Keratinocyte (primary cell): ENCODE measurements at regions not wholly inside any gene's neighbourhood (a gene's known extent, or its start where the extent isn't known, plus 50 kb on each side); places are given as distances from the start of the nearest gene placed in this dataset.

Experiments used
- CTCF ChIP-seq, 3 experiments: IDR thresholded peaks in 1 of 3; conservative IDR thresholded peaks in 1 of 3; optimal IDR thresholded peaks in 1 of 3; 2 replicates in 2 of 3; 3 replicates in 1 of 3; pipeline versions ENCODE3 to v1.5.1; 2011; ENCODE audit warnings: low read length in 3 of 3, mild to moderate bottlenecking in 3 of 3, moderate library complexity in 2 of 3, control low read depth in 1 of 3, inconsistent platforms in 1 of 3; ENCODE audit not compliant: insufficient read depth in 2 of 3; ENCODE audit errors: extremely low read depth in 1 of 3
- EZH2 ChIP-seq: IDR thresholded peaks from one replicate; pipeline ENCODE4 v1.6.1; 2012; ENCODE audit warnings: inconsistent platforms, mild to moderate bottlenecking, low read length, moderate library complexity

DNA sequence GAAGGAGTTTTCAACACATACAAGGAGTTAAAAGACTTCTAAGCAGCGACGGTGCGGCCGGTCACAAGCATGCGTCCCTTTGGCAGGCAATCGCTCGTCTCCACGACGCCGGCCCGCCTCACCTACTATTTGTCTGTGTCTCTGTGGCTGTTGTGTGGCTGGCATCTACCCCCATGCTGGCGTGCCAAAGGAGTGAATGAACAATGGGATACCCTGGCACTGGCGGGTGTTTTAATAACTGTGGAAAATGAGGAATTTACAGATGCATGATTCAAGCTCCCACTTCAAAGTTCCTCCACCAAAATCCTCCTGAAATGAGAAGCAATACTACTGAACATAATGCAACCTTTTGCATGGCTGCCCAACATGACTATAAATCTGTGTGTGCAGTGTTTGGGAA is 176.6 kb downstream of the KLF5 start:
- TF ChIP-seq CTCF (optimal IDR thresholded peaks at IDR 0.05 in 1 of 3, IDR thresholded peaks at IDR 0.05 in 1 of 3, conservative IDR thresholded peaks at IDR 0.05 in 1 of 3; ENCODE audit: extremely low read depth in 1 of 3, insufficient read depth in 2 of 3, low read length in 3 of 3) (no peak), EZH2 (no peak)
